Tibial artery (tissue), 4 donors: ENCODE measurements at regions not wholly inside any gene's neighbourhood (a gene's known extent, or its start where the extent isn't known, plus 50 kb on each side); places are given as distances from the start of the nearest gene placed in this dataset.

Source experiments
- DNase-seq, 2 donors: peaks; one replicate each; pipeline ENCODE4 v3.0.0-alpha.2; 2019
- H3K27ac ChIP-seq, 2 donors: fragments of 200-600 bp; sonication (generic) in 1 of 2; 1 replicate in 1 of 2; 2 replicates in 1 of 2; pipeline ENCODE4 v1.5.1; 2018 to 2019; ENCODE audit warnings: mild to moderate bottlenecking in 1 of 2
- H3K27me3 ChIP-seq, 2 donors: fragments of 200-600 bp; sonication (generic) in 1 of 2; one replicate each; pipeline versions ENCODE4 v1.5.1 to v1.6.0; 2016 to 2019
- H3K36me3 ChIP-seq, 3 donors: fragments of 200-600 bp; sonication (generic) in 2 of 3; one replicate each; pipeline ENCODE4 v1.5.1; 2016 to 2019; ENCODE audit warnings: mild to moderate bottlenecking in 2 of 3
- H3K4me1 ChIP-seq, 4 donors: fragments of 200-600 bp; sonication (generic) in 2 of 4; 1 replicate in 3 of 4; 2 replicates in 1 of 4; pipeline ENCODE4 v1.5.1; 2016 to 2019
- H3K4me3 ChIP-seq, 2 donors: fragments of 200-600 bp; sonication (generic) in 1 of 2; 1 replicate in 1 of 2; 2 replicates in 1 of 2; pipeline ENCODE4 v1.5.1; 2018 to 2019; ENCODE audit warnings: mild to moderate bottlenecking in 2 of 2
- H3K9me3 ChIP-seq, 3 donors: fragments of 200-600 bp; sonication (generic) in 1 of 3; one replicate each; pipeline ENCODE4 v1.5.1; 2016 to 2019
- CTCF ChIP-seq, 2 experiments: fragments of 200-600 bp in 1 of 2; fragments of 450-650 bp in 1 of 2; IDR thresholded peaks; one replicate each; pipeline ENCODE4 v1.5.1; 2017 to 2019; ENCODE audit warnings: antibody characterized with exemption in 2 of 2, mild to moderate bottlenecking in 1 of 2, moderate library complexity in 1 of 2
- intact Hi-C: fragments of 100-400 bp; cut with DNase I; formaldehyde crosslinking; loops from one replicate; pipeline ENCODE4 v1.15.0; 2023; ENCODE audit warnings: low total_unique reads

- no peak for TF ChIP-seq CTCF (IDR thresholded peaks at IDR 0.05)
- DNase-seq: no peak
- intact Hi-C loops: no loop called here
- Histone ChIP-seq H3K27ac (no peak overlapping the region), H3K4me3 (no peak overlapping the region), H3K36me3 (no peaks in the 10 kb centered on the region), H3K4me1 (no peaks in the 10 kb centered on the region), H3K27me3 (no peaks in the 10 kb centered on the region), H3K9me3 (no peaks in the 10 kb centered on the region)
These were observed 150.3 kb upstream of the PREP start for GRCh38 chr6:105553171-105553570.

GRCh38 chr6:105550955-105551620 lies 148.2 kb upstream of the PREP start:
- no peaks in the 10 kb centered on the region for H3K27me3 ChIP-seq
- H3K9me3 ChIP-seq: no peaks in the 10 kb centered on the region
- H3K27ac ChIP-seq: no peak overlapping the region
- intact Hi-C loops: no loop called here
- no peaks in the 10 kb centered on the region for H3K4me1 ChIP-seq
- TF ChIP-seq CTCF (IDR thresholded peaks at IDR 0.05): no peak
- H3K4me3 ChIP-seq: no peak overlapping the region
- H3K36me3 ChIP-seq: no peaks in the 10 kb centered on the region
- DNase-seq: no peak

- Histone ChIP-seq H3K27me3 (no peaks in the 10 kb centered on the region), H3K4me3 (no peak overlapping the region), H3K27ac (no peak overlapping the region), H3K4me1 (no peaks in the 10 kb centered on the region), H3K9me3 (no peaks in the 10 kb centered on the region), H3K36me3 (no peaks in the 10 kb centered on the region)
- no peak for DNase-seq
- intact Hi-C loops: no loop called here
- no peak for TF ChIP-seq CTCF (IDR thresholded peaks at IDR 0.05)
These were observed 143.9 kb upstream of the PREP start for GRCh38 chr6:105546754-105547153.

GRCh38 chr6:105545947-105546731 lies 143.3 kb upstream of the PREP start:
- H3K27me3 ChIP-seq: no peaks in the 10 kb centered on the region
- intact Hi-C loops: no loop called here
- DNase-seq: no peak

GRCh38 chr6:105545228-105545920 lies 142.5 kb upstream of the PREP start:
- H3K4me3 ChIP-seq: no peak overlapping the region
- no peaks in the 10 kb centered on the region for H3K36me3 ChIP-seq
- H3K27me3 ChIP-seq: no peaks in the 10 kb centered on the region
- DNase-seq: no peak
- no peaks in the 10 kb centered on the region for H3K9me3 ChIP-seq
- H3K4me1 ChIP-seq: no peaks in the 10 kb centered on the region
- no peak for TF ChIP-seq CTCF (IDR thresholded peaks at IDR 0.05)
- intact Hi-C loops: no loop called here
- no peak overlapping the region for H3K27ac ChIP-seq

More at GRCh38 chr6:105545947-105546731, 143.3 kb upstream of the PREP start:
- no peaks in the 10 kb centered on the region for H3K9me3 ChIP-seq
- H3K36me3 ChIP-seq: no peaks in the 10 kb centered on the region
- H3K27ac ChIP-seq: no peak overlapping the region
- no peak overlapping the region for H3K4me3 ChIP-seq
- no peak for TF ChIP-seq CTCF (IDR thresholded peaks at IDR 0.05)
- H3K4me1 ChIP-seq: no peaks in the 10 kb centered on the region
